Effector memory CD8-positive, alpha-beta T cell (primary cell): ENCODE measurements at regions not wholly inside any gene's neighbourhood (a gene's known extent, or its start where the extent isn't known, plus 50 kb on each side); places are given as distances from the start of the nearest gene placed in this dataset.

Experiments used
- ATAC-seq: fragments of 150-1000 bp; cut with Tn5 transposase; replicated peaks from 2 replicates; pipeline ENCODE4 v1.10.0; 2021; ENCODE audit warnings: mild to moderate bottlenecking, moderate library complexity
- DNase-seq, 3 experiments: peaks; one replicate each; pipeline ENCODE4 v3.0.0; 2021
- H3K27ac Mint-ChIP-seq, 2 donors: one replicate each; pipeline ENCODE4 v1.8.0; 2022; ENCODE audit warnings: mild to moderate bottlenecking in 2 of 2, mixed read lengths in 2 of 2, moderate library complexity in 2 of 2
- H3K27me3 Mint-ChIP-seq, 2 donors: one replicate each; pipeline ENCODE4 v1.8.0; 2022; ENCODE audit warnings: mixed read lengths in 2 of 2
- H3K36me3 Mint-ChIP-seq: one replicate; pipeline ENCODE4 v1.8.0; 2022; ENCODE audit warnings: mild to moderate bottlenecking, moderate library complexity, mixed read lengths; ENCODE audit not compliant: insufficient read depth
- H3K4me1 Mint-ChIP-seq, 2 donors: one replicate each; pipeline ENCODE4 v1.8.0; 2022; ENCODE audit warnings: low read depth in 2 of 2, mixed read lengths in 2 of 2
- H3K4me3 Mint-ChIP-seq, 2 donors: one replicate each; pipeline ENCODE4 v1.8.0; 2022; ENCODE audit warnings: mild to moderate bottlenecking in 2 of 2, mixed read lengths in 2 of 2, moderate library complexity in 2 of 2
- H3K9me3 Mint-ChIP-seq, 2 donors: one replicate each; pipeline ENCODE4 v1.8.0; 2022; ENCODE audit warnings: mixed read lengths in 2 of 2

DNA sequence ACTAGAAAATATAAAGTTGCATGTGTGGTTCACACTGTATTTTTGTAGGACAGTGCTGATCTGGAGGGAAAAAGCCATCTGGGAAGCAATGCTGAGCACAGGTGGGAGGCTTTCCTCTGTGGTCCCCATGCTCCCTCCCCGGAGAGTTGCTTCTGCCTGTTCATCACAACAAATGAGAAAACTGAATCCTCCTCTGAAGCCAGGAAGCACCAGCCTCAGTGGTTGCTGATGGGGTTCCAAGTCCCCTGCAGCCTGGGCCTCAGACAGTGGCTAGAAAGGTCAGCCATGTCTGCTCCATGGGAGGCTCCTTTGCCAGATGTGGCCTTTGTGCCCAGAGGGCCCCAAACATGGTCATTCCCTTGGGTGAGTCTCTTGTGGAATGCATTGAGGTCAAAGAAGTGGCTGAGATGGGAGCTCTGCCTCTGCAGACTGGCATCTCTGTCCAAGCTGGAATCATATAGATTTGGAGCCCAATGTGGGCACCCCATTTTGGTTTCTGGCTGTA lies 77.6 kb downstream of the C5orf15 start:
- DNase-seq (no peak), ATAC-seq (no peak)
- H3K4me1 Mint-ChIP-seq = no peaks in the 10 kb centered on the region
- no peak overlapping the region for H3K4me3 Mint-ChIP-seq
- H3K27me3 Mint-ChIP-seq = peaks cover 0 to 37% of the 10 kb centered on the region in 2 donors
- no peak overlapping the region for H3K27ac Mint-ChIP-seq
- H3K36me3 Mint-ChIP-seq = no peaks in the 10 kb centered on the region
- H3K9me3 Mint-ChIP-seq = no peaks in the 10 kb centered on the region

GRCh38 chr5:133890314-133890713 lies 78.1 kb downstream of the C5orf15 start:
- H3K4me1 Mint-ChIP-seq = no peaks in the 10 kb centered on the region
- peaks cover 0 to 41% of the 10 kb centered on the region in 2 donors for H3K27me3 Mint-ChIP-seq
- H3K9me3 Mint-ChIP-seq = no peaks in the 10 kb centered on the region
- no peak overlapping the region for H3K27ac Mint-ChIP-seq
- ATAC-seq (no peak), DNase-seq (no peak)
- H3K36me3 Mint-ChIP-seq = no peaks in the 10 kb centered on the region
- H3K4me3 Mint-ChIP-seq = no peak overlapping the region

DNA sequence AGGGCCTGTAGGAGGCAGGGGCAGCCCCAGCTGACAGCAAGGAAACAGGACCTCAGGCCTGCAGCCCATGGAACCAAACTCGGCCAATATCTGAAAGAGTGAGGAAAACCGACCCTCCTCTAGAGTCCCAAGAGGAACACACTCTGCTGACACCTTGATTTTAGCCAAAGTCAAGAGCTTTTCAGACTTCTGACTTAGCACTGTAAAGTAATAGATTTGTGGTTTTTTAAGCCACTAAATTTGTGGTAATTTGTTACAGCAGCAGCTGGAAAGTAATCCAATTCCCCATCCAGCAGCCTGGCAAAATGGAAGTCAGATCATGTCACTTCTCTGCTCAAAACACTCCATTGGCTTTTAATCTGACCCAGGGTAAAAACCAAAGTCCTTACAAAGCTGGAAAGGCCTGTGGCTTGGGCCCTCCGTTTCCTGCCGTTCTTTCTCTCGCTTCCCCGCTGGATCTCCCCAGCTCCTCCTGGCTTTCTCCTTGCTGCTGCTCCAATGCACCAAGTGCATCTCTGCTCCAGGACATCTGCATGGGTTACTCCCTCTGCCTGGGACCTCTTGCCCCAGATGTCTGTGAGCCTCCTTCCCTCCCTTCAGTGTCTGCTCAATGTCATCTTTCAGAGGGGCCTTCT lies 79.0 kb downstream of the C5orf15 start:
- H3K4me1 Mint-ChIP-seq = no peaks in the 10 kb centered on the region
- peaks cover 2 to 46% of the 10 kb centered on the region in 2 donors for H3K27me3 Mint-ChIP-seq
- no peak overlapping the region for H3K4me3 Mint-ChIP-seq
- no peaks in the 10 kb centered on the region for H3K9me3 Mint-ChIP-seq
- DNase-seq (no peak), ATAC-seq (no peak)
- no peaks in the 10 kb centered on the region for H3K36me3 Mint-ChIP-seq
- H3K27ac Mint-ChIP-seq = no peak overlapping the region

GRCh38 chr5:133888625-133888991 lies 79.8 kb downstream of the C5orf15 start:
- Mint-ChIP-seq H3K27me3 (peaks cover 6 to 53% of the 10 kb centered on the region in 2 donors), H3K36me3 (no peaks in the 10 kb centered on the region), H3K4me3 (no peak overlapping the region), H3K27ac (no peak overlapping the region), H3K4me1 (no peaks in the 10 kb centered on the region), H3K9me3 (no peaks in the 10 kb centered on the region)
- DNase-seq (no peak), ATAC-seq (no peak)

- Mint-ChIP-seq H3K27ac (no peak overlapping the region), H3K4me3 (no peak overlapping the region), H3K27me3 (peaks cover 29 to 70% of the 10 kb centered on the region in 2 donors), H3K9me3 (no peaks in the 10 kb centered on the region), H3K4me1 (no peaks in the 10 kb centered on the region), H3K36me3 (no peaks in the 10 kb centered on the region)
- no peak for DNase-seq
- no peak for ATAC-seq
Measured at GRCh38 chr5:133885566-133885965, 82.9 kb downstream of the C5orf15 start.

DNA sequence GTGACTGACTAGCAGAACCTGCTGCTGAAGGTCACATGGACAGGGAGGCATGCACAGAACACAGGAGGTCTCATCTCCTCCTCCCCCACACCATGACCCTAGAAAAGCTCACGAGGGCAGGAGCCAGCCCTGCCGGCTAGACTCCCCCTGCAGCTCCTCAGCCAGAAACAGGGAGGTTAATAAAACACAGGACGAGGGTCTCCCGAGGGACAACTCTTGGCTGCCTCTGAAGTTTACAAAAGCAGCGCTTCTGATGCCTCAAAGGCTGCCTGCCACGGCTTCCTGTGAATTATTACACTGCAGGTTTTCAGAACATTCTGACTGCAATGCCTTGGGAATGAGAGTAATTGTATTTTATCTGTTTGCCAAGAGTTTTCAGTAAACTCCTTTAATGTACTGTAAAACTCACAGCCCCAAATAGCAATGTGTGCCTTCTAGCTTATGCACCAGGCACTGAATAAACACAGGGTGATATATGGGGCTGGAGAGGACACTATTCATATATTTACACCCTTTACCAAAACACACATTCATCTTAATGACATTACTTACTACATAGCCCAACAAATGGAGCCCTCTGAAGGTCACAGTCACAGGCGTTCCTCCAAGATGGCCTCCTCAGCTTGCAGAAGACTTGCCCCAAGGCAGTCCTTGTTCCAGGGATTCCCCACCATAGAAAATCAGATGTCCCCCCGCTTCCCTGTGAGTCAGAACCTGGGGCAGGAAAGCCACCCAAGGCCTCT lies 83.7 kb downstream of the C5orf15 start:
- DNase-seq (no peak), ATAC-seq (no peak)
- Mint-ChIP-seq H3K27ac (no peak overlapping the region), H3K27me3 (peaks cover 29 to 64% of the 10 kb centered on the region in 2 donors), H3K36me3 (no peaks in the 10 kb centered on the region), H3K9me3 (no peaks in the 10 kb centered on the region), H3K4me3 (no peak overlapping the region), H3K4me1 (no peaks in the 10 kb centered on the region)

GRCh38 chr5:133883916-133884315 lies 84.5 kb downstream of the C5orf15 start:
- ATAC-seq (no peak), DNase-seq (no peak)
- Mint-ChIP-seq H3K4me3 (no peak overlapping the region), H3K36me3 (no peaks in the 10 kb centered on the region), H3K9me3 (no peaks in the 10 kb centered on the region), H3K27ac (no peak overlapping the region), H3K4me1 (no peaks in the 10 kb centered on the region), H3K27me3 (peaks cover 34 to 60% of the 10 kb centered on the region in 2 donors)

GRCh38 chr5:133882846-133883245 lies 85.6 kb downstream of the C5orf15 start:
- H3K36me3 Mint-ChIP-seq = no peaks in the 10 kb centered on the region
- H3K4me1 Mint-ChIP-seq = no peaks in the 10 kb centered on the region
- no peaks in the 10 kb centered on the region for H3K9me3 Mint-ChIP-seq
- H3K4me3 Mint-ChIP-seq = no peak overlapping the region
- no peak overlapping the region for H3K27ac Mint-ChIP-seq
- ATAC-seq (no peak), DNase-seq (no peak)
- H3K27me3 Mint-ChIP-seq = peaks cover 41 to 51% of the 10 kb centered on the region in 2 donors

- ATAC-seq = no peak
- DNase-seq = no peak
- Mint-ChIP-seq H3K27ac (no peak overlapping the region), H3K4me1 (no peaks in the 10 kb centered on the region), H3K27me3 (peaks cover 42 to 51% of the 10 kb centered on the region in 2 donors), H3K9me3 (no peaks in the 10 kb centered on the region), H3K36me3 (no peaks in the 10 kb centered on the region), H3K4me3 (no peak overlapping the region)
Measured at GRCh38 chr5:133882389-133882695, 86.1 kb downstream of the C5orf15 start.

DNA sequence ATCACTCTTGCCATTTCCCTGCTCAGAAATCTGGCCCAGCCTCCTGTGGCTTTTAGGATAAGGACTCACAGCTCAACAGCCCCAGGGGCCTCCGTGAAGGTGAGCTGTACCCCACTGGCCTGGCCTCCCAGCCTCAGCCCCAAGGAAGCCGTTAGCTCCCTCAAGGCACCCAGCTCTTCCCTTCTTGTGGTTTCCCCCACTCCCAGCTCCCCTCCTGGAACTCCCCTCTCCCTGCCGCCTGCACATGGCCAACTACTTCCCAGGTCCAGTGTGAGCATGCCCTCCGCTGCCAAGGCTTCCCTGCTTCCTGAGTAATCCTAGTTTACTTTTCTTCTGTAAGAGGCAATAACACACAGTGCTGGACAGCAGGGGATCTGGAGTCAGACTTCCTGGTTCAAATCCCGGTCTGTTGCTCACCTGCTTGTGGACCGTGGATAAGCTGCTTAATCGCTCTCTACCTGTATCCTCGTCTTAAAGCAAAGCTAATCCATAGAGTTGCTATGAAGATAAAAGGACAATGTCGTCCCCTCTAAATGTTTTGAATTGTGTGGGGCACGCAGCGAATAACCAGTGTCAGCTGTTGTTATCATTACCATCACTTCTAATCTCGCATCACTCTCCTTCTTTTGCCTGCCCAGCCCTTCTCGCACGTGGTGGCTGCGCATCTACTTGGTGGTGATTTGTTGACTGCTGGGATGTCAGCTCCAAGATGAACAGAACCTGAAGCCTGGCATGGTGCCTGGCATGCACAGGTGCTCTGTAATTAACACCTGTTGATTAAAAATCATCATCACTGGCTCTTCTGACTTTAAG lies 86.6 kb downstream of the C5orf15 start:
- no peak overlapping the region for H3K27ac Mint-ChIP-seq
- no peaks in the 10 kb centered on the region for H3K36me3 Mint-ChIP-seq
- H3K4me3 Mint-ChIP-seq = no peak overlapping the region
- no peak for DNase-seq
- ATAC-seq = no peak
- H3K27me3 Mint-ChIP-seq = peaks cover 47 to 51% of the 10 kb centered on the region in 2 donors
- H3K9me3 Mint-ChIP-seq = no peaks in the 10 kb centered on the region
- H3K4me1 Mint-ChIP-seq = no peaks in the 10 kb centered on the region

DNA sequence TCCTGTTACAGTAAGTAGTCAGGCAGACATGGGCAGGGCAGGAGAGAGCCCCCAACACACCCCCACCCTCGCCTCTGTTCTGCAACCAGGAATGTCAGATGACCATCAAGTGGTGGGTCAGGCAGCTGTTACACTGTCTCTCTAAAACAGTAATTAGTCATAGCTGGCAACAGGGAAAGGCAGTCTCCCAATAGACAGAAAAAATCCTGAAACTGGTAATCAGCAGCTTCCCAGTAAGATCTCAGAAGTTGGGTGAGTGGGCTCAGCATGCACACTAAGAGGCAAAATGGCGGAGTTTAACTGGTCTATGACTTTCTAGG lies 90.2 kb downstream of the C5orf15 start:
- H3K27me3 Mint-ChIP-seq = peaks cover 46 to 58% of the 10 kb centered on the region in 2 donors
- no peak for DNase-seq
- H3K27ac Mint-ChIP-seq = no peak overlapping the region

GRCh38 chr5:133877351-133878235 lies 90.8 kb downstream of the C5orf15 start:
- Mint-ChIP-seq H3K9me3 (peaks cover 0 to 4% of the 10 kb centered on the region in 2 donors), H3K4me1 (no peaks in the 10 kb centered on the region), H3K4me3 (no peak overlapping the region), H3K36me3 (no peaks in the 10 kb centered on the region), H3K27me3 (peaks cover 41 to 61% of the 10 kb centered on the region in 2 donors), H3K27ac (no peak overlapping the region)
- ATAC-seq = no peak
- DNase-seq = no peak

More for the DNA sequence above, 90.2 kb downstream of the C5orf15 start:
- Mint-ChIP-seq H3K4me3 (no peak overlapping the region), H3K36me3 (no peaks in the 10 kb centered on the region), H3K4me1 (no peaks in the 10 kb centered on the region), H3K9me3 (peaks cover 0 to 4% of the 10 kb centered on the region in 2 donors)
- ATAC-seq = no peak

- Mint-ChIP-seq H3K4me3 (no peak overlapping the region), H3K9me3 (peaks cover 0 to 4% of the 10 kb centered on the region in 2 donors), H3K27me3 (peaks cover 37 to 58% of the 10 kb centered on the region in 2 donors), H3K27ac (no peak overlapping the region), H3K36me3 (no peaks in the 10 kb centered on the region), H3K4me1 (no peaks in the 10 kb centered on the region)
- no peak for ATAC-seq
- DNase-seq = no peak
Measured at GRCh38 chr5:133876266-133876665, 92.2 kb downstream of the C5orf15 start.
